HEK293 (cell line): ENCODE measurements at regions not wholly inside any gene's neighbourhood (a gene's known extent, or its start where the extent isn't known, plus 50 kb on each side); places are given as distances from the start of the nearest gene placed in this dataset.

Experiments
- CTCF ChIP-seq: fragments of 450-650 bp; formaldehyde crosslinking; IDR thresholded peaks from 2 replicates; pipeline ENCODE4 v1.5.1; 2016; ENCODE audit warnings: missing biosample characterization, missing genetic modification characterization
- TCF7L2 ChIP-seq: IDR thresholded peaks from 2 replicates; pipeline ENCODE4 v1.6.1; 2011; ENCODE audit warnings: low read depth, mild to moderate bottlenecking, inconsistent platforms, low read length, moderate library complexity, borderline replicate concordance
- YY2 ChIP-seq: fragments of 450-650 bp; formaldehyde crosslinking; IDR thresholded peaks from 2 replicates; pipeline ENCODE4 v1.5.1; 2016; ENCODE audit warnings: missing biosample characterization, missing genetic modification characterization
- ZNF248 ChIP-seq: fragments of 450-650 bp; formaldehyde crosslinking; IDR thresholded peaks from 2 replicates; pipeline ENCODE4 v1.5.1; 2017; ENCODE audit warnings: missing biosample characterization, missing genetic modification characterization
- ZNF350 ChIP-seq: fragments of 450-650 bp; formaldehyde crosslinking; IDR thresholded peaks from 2 replicates; pipeline ENCODE4 v1.5.0; 2017; ENCODE audit warnings: missing biosample characterization, mild to moderate bottlenecking, missing genetic modification characterization

- TF ChIP-seq TCF7L2 (no peak), CTCF (tag by site-specific recombination) (no peak), YY2 (no peak), ZNF248 (tag by site-specific recombination) (no peak), ZNF350 (tag by site-specific recombination) (no peak)
Observed at GRCh38 chr6:156102129-156102528, 646.5 kb upstream of the NOX3 start.
